Left cardiac atrium (tissue), 4 donors: ENCODE measurements at regions not wholly inside any gene's neighbourhood (a gene's known extent, or its start where the extent isn't known, plus 50 kb on each side); places are given as distances from the start of the nearest gene placed in this dataset.

ENCODE experiments used
- ATAC-seq, 2 donors: fragments of 200-7000 bp; cut with Tn5 transposase; one replicate each; pipeline ENCODE4 v1.9.1; 2020; ENCODE audit warnings: mild to moderate bottlenecking in 2 of 2, moderate library complexity in 2 of 2
- DNase-seq: peaks from one replicate; pipeline ENCODE4 v3.0.0-alpha.2; 2020
- intact Hi-C, 2 donors: fragments of 100-400 bp; cut with DNase I; formaldehyde crosslinking; loops; one replicate each; pipeline versions ENCODE4 v1.14.1 to v1.15.1; 2022 to 2023
- donor health status: DM: no; HTN: yes; CAD: no.
- donor health status: DM: no; HTN: yes; CAD: no; lungs with severe emphysema.
- donor health status: DM: yes; HTN: yes; CAD: no.
- donor health status: Dilated cardiomyopathy.

DNA sequence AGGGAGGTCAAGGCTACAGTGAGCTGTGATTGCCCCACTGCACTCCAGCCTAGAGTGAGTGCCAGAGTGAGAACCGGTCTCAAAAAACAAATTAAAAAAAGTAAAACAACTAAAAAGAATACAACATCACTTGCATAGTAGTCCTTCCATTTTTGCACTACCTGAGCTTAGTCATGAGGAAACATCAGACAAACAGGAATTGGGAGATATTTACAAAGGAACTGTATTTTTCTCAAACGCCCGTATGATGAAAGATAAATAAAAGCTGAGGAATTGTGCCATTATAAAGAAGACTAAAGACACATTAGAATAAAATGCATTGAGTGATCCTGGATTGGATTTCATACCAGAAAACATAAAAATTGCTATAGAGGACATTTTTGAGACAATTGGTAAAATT, 50.0 kb upstream of the ATP8B1 start:
- intact Hi-C loops: no loop called here
- ATAC-seq (no peak), DNase-seq (no peak)
